CD14-positive monocyte (primary cell): ENCODE measurements at regions not wholly inside any gene's neighbourhood (a gene's known extent, or its start where the extent isn't known, plus 50 kb on each side); places are given as distances from the start of the nearest gene placed in this dataset.

ENCODE experiments used
- DNase-seq, 3 donors: peaks; one replicate each; pipeline ENCODE4 v3.0.0-alpha.2; 2011 to 2022
- H2AFZ ChIP-seq: 2 replicates; pipeline ENCODE4 v1.6.0; 2012; ENCODE audit warnings: mild to moderate bottlenecking, low read depth, low read length, inconsistent platforms; ENCODE audit not compliant: insufficient read depth, poor library complexity, severe bottlenecking
- H3K27ac ChIP-seq, 2 donors: 1 replicate in 1 of 2; 2 replicates in 1 of 2; pipeline ENCODE4 v1.5.1; 2012 to 2013; ENCODE audit warnings: low read length in 2 of 2, control low read depth in 1 of 2, inconsistent platforms in 1 of 2, low read depth in 1 of 2, mild to moderate bottlenecking in 1 of 2
- H3K27me3 ChIP-seq, 2 donors: one replicate each; pipeline versions ENCODE4 v1.6.0 to v1.6.1; 2011 to 2013; ENCODE audit warnings: low read length in 2 of 2; ENCODE audit not compliant: control insufficient read depth in 2 of 2, insufficient read depth in 2 of 2
- H3K36me3 ChIP-seq, 2 donors: replicated peaks in 1 of 2; 1 replicate in 1 of 2; 2 replicates in 1 of 2; pipeline versions ENCODE4 v1.5.1 to v1.6.1; 2012 to 2013; ENCODE audit warnings: low read length in 2 of 2, control low read depth in 1 of 2, inconsistent platforms in 1 of 2, mild to moderate bottlenecking in 1 of 2; ENCODE audit not compliant: insufficient read depth in 2 of 2, control insufficient read depth in 1 of 2
- H3K4me1 ChIP-seq, 2 donors: 1 replicate in 1 of 2; 2 replicates in 1 of 2; pipeline versions ENCODE4 v1.5.1 to v1.6.1; 2012 to 2013; ENCODE audit warnings: low read length in 2 of 2, control low read depth in 1 of 2, inconsistent platforms in 1 of 2, mild to moderate bottlenecking in 1 of 2, moderate library complexity in 1 of 2; ENCODE audit not compliant: insufficient read depth in 2 of 2, control insufficient read depth in 1 of 2
- H3K4me2 ChIP-seq: replicated peaks from 2 replicates; pipeline ENCODE3; 2012; ENCODE audit warnings: low read length, moderate library complexity, mild to moderate bottlenecking; ENCODE audit not compliant: poor library complexity, severe bottlenecking; ENCODE audit errors: extremely low read depth
- H3K4me3 ChIP-seq, 3 experiments: fragments of 200-600 bp in 1 of 3; sonication (generic) in 1 of 3; replicated peaks in 1 of 3; 1 replicate in 2 of 3; 2 replicates in 1 of 3; pipeline ENCODE4 v1.5.1; 2011 to 2013; ENCODE audit warnings: low read length in 3 of 3, mild to moderate bottlenecking in 3 of 3, control low read depth in 2 of 3, low read depth in 2 of 3, inconsistent platforms in 1 of 3, moderate library complexity in 1 of 3
- H3K79me2 ChIP-seq: 2 replicates; pipeline ENCODE4 v1.6.0; 2012; ENCODE audit warnings: mild to moderate bottlenecking, control low read depth, inconsistent platforms, low read length, moderate library complexity; ENCODE audit not compliant: insufficient read depth
- H3K9ac ChIP-seq: 2 replicates; pipeline ENCODE4 v1.6.0; 2017; ENCODE audit warnings: low read length, mild to moderate bottlenecking; ENCODE audit not compliant: insufficient read depth, poor library complexity, severe bottlenecking
- H3K9me3 ChIP-seq, 2 donors: replicated peaks in 1 of 2; 1 replicate in 1 of 2; 2 replicates in 1 of 2; pipeline versions ENCODE4 v1.5.1 to v1.6.1; 2012 to 2013; ENCODE audit warnings: low read length in 2 of 2, control low read depth in 1 of 2; ENCODE audit not compliant: control insufficient read depth in 1 of 2, insufficient read depth in 1 of 2
- H4K20me1 ChIP-seq: 2 replicates; pipeline ENCODE4 v1.6.0; 2012; ENCODE audit warnings: mild to moderate bottlenecking, low read length, control low read depth, moderate library complexity; ENCODE audit not compliant: insufficient read depth
- H3K27ac Mint-ChIP-seq, 7 donors: one replicate each; pipeline ENCODE4 v1.8.0; 2020; ENCODE audit warnings: mild to moderate bottlenecking in 7 of 7, mixed read lengths in 7 of 7, moderate library complexity in 6 of 7, inconsistent platforms in 2 of 7
- H3K27me3 Mint-ChIP-seq, 3 donors: one replicate each; pipeline ENCODE4 v1.8.0; 2021 to 2022; ENCODE audit warnings: low read depth in 3 of 3, mild to moderate bottlenecking in 3 of 3, mixed read lengths in 3 of 3, moderate library complexity in 3 of 3, inconsistent platforms in 1 of 3
- H3K36me3 Mint-ChIP-seq, 2 donors: one replicate each; pipeline ENCODE4 v1.8.0; 2020; ENCODE audit warnings: mixed read lengths in 2 of 2, inconsistent platforms in 1 of 2, mild to moderate bottlenecking in 1 of 2
- H3K4me1 Mint-ChIP-seq: one replicate; pipeline ENCODE4 v1.8.0; 2020; ENCODE audit warnings: mild to moderate bottlenecking, mixed read lengths
- H3K4me3 Mint-ChIP-seq, 2 donors: one replicate each; pipeline ENCODE4 v1.8.0; 2020; ENCODE audit warnings: mild to moderate bottlenecking in 2 of 2, mixed read lengths in 2 of 2, moderate library complexity in 1 of 2
- H3K9me3 Mint-ChIP-seq, 7 donors: one replicate each; pipeline ENCODE4 v1.8.0; 2020 to 2022; ENCODE audit warnings: mixed read lengths in 7 of 7, mild to moderate bottlenecking in 6 of 7, moderate library complexity in 6 of 7, inconsistent platforms in 2 of 7
- WGBS: methylation state at CpG from one replicate; pipeline ENCODE4 v1.1.5; 2013; ENCODE audit warnings: missing lambda C conversion rate; ENCODE audit not compliant: insufficient coverage; 5-methylcytosine and 5-hydroxymethylcytosine counted together
- intact Hi-C, 2 donors: fragments of 100-400 bp; cut with micrococcal nuclease; formaldehyde crosslinking; loops; one replicate each; pipeline versions ENCODE4 v1.15.0 to v1.15.1; 2023
- TF ChIP-seq, protein P1 (sequence below): fragments of 200-600 bp; IDR thresholded peaks from one replicate; pipeline ENCODE4 v1.8.0; 2022; ENCODE audit warnings: antibody characterized with exemption, mild to moderate bottlenecking

DNA sequence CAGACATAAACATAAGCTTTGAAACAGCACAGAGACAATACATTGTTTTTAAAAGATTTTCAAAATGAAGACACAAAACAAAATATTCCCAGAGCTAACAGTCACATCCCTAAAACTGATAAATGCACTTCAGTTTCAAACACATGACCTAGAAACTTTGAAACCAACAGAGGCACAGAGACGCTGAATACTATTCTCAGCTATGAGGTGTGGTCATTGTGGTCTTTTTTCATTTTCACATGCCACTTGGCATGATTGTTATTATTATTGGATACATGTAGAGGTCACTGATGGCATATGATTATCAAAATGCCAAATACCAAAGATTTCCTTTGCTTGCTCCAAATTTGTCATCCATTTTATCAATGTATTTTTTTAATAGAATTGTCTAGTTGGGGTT lies 306.9 kb downstream of the QKI start:
- Histone ChIP-seq H3K4me3 (no peak overlapping the region), H3K9me3 (no peaks in the 10 kb centered on the region), H3K79me2 (no peaks in the 10 kb centered on the region), H4K20me1 (no peaks in the 10 kb centered on the region), H3K36me3 (no peaks in the 10 kb centered on the region), H3K4me2 (no peak overlapping the region), H3K27ac (no peak overlapping the region), H3K4me1 (peaks cover 16 to 17% of the 10 kb centered on the region in 2 donors), H3K27me3 (no peaks in the 10 kb centered on the region), H2AFZ (no peak overlapping the region), H3K9ac (no peak overlapping the region)
- no CpG with 5 or more reads among the region's 1 CpG for WGBS
- no peaks in the 10 kb centered on the region for H3K36me3 Mint-ChIP-seq
- no peak overlapping the region for H3K27ac Mint-ChIP-seq
- intact Hi-C loops, result no loop called here
- peaks cover 28% of the 10 kb centered on the region for H3K4me1 Mint-ChIP-seq
- TF ChIP-seq, protein P1, sequence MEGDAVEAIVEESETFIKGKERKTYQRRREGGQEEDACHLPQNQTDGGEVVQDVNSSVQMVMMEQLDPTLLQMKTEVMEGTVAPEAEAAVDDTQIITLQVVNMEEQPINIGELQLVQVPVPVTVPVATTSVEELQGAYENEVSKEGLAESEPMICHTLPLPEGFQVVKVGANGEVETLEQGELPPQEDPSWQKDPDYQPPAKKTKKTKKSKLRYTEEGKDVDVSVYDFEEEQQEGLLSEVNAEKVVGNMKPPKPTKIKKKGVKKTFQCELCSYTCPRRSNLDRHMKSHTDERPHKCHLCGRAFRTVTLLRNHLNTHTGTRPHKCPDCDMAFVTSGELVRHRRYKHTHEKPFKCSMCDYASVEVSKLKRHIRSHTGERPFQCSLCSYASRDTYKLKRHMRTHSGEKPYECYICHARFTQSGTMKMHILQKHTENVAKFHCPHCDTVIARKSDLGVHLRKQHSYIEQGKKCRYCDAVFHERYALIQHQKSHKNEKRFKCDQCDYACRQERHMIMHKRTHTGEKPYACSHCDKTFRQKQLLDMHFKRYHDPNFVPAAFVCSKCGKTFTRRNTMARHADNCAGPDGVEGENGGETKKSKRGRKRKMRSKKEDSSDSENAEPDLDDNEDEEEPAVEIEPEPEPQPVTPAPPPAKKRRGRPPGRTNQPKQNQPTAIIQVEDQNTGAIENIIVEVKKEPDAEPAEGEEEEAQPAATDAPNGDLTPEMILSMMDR, result no peak
- peaks cover 0 to 3% (median 0%) of the 10 kb centered on the region in 7 donors for H3K9me3 Mint-ChIP-seq
- H3K4me3 Mint-ChIP-seq, result no peak overlapping the region
- DNase-seq, result no peak
- peaks cover 0 to 2% (median 0%) of the 10 kb centered on the region in 3 donors for H3K27me3 Mint-ChIP-seq

DNA sequence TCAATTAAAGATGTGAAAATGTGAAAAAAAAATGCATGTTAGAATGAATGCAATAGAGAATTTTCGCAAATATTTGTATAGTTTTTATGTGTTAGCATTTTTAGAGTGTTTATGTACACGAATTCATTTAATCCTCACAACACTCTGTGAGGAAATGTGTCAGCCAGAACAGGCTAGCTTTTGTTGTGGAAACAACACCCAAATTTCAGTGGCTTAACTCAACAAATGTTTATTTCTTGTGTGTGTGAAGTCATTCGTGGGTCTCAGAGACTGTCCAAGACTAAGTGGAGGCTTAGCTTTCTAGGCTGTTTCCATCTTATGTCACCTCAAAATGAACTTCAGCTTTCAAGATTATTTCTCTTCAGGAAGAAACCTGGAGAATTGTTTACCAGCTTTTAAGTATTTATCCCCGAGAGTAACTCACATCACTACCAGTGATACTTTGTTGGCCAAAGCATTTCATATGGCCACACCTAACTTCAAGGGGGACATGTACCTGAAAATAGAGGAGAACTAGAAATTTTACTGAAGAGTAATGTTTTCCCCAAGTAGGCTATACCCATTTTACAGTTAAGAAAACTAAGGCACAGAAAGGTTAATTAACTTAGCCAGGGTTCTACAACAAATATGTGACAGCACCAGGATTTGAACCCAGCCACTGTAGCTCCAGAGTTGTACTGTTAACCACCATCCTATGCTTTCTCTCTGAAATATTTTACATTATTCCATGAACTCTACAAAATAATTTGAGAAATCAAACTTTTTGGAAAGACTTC lies 306.1 kb downstream of the QKI start:
- Histone ChIP-seq H3K4me1 (peaks cover 19 to 20% of the 10 kb centered on the region in 2 donors), H2AFZ (no peak overlapping the region), H4K20me1 (no peaks in the 10 kb centered on the region), H3K9ac (no peak overlapping the region), H3K4me3 (no peak overlapping the region), H3K27ac (no peak overlapping the region), H3K36me3 (no peaks in the 10 kb centered on the region), H3K27me3 (no peaks in the 10 kb centered on the region), H3K4me2 (no peak overlapping the region), H3K9me3 (peaks cover 0 to 4% of the 10 kb centered on the region in 2 donors), H3K79me2 (no peaks in the 10 kb centered on the region)
- no peak for DNase-seq
- no peak overlapping the region for H3K4me3 Mint-ChIP-seq
- H3K27me3 Mint-ChIP-seq, result peaks cover 0 to 3% (median 2%) of the 10 kb centered on the region in 3 donors
- intact Hi-C loops, result no loop called here
- no CpG with 5 or more reads among the region's 4 CpGs for WGBS
- no peak overlapping the region for H3K27ac Mint-ChIP-seq
- H3K36me3 Mint-ChIP-seq, result no peaks in the 10 kb centered on the region
- H3K4me1 Mint-ChIP-seq, result peaks cover 25% of the 10 kb centered on the region
- H3K9me3 Mint-ChIP-seq, result peaks cover 0 to 4% (median 0%) of the 10 kb centered on the region in 7 donors
- TF ChIP-seq, protein P1, result no peak
